GM18505 (cell line): ENCODE measurements at regions not wholly inside any gene's neighbourhood (a gene's known extent, or its start where the extent isn't known, plus 50 kb on each side); places are given as distances from the start of the nearest gene placed in this dataset.

Source experiments
- ATAC-seq: cut with Tn5 transposase; IDR thresholded peaks from one replicate; pipeline ENCODE4 v1.9.1; 2021; ENCODE audit not compliant: unreplicated experiment
- POLR2A ChIP-seq: IDR thresholded peaks from 4 replicates; pipeline ENCODE4 v1.6.1; 2011; ENCODE audit warnings: borderline replicate concordance; ENCODE audit not compliant: insufficient read depth, insufficient read length; ENCODE audit errors: extremely low read depth

DNA sequence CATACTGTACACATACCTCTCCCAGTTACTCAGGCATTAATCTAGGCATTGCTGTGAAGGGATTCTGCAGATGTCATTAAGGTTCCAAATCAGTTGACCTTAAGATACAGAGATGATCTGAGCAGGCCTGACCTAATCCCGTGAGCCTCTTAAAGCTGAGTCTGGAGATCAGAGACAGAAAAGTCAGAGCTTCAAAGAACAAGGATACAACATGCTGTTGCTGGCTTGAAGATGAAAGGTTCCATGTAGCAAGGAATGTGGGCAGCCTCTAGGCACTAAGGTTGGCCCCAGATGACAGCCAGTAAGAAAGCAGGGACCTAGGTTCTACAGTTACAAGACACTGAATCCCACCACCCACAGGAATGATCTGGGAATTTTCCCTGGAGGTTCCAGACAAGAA is 81.1 kb downstream of the MAP1LC3B2 start:
- no peak for TF ChIP-seq POLR2A
- no peak for ATAC-seq

DNA sequence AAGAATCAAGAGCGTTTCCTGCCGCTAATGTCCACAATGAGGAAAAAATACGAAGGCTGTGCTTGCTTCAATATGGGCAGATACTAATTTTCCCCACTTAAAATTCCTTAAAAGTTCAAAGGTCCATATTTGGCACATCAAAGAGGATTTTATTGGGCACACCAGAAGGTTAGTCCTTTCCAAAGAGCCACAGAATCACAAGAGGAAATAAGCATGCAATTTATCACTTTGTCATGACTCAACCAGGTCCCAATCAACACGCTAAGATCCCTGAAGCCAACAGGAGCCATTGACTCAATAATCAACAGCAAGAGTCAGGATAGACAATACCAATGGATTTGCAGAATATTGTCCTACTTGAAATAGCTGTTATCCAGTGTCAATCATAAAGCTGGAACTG is 80.6 kb downstream of the MAP1LC3B2 start:
- ATAC-seq, result no peak
- no peak for TF ChIP-seq POLR2A

DNA sequence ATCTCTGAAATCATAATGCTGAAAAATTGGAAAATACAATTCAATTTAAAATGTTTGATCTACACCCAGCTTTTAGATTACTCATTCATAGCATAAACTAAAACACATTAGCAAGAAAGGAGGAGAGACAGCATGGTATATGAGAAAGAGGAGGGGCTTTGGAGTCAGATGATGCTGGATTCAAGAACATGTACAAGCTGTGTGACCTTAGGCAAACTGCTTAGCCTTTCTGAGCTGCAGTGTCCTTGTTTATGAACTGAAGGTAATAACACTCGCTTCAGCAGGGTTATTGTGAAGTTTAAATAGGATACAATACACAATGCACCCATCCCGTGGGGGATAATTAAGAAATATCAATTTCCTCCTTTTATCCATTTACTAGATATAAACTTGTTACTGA is 79.2 kb downstream of the MAP1LC3B2 start:
- ATAC-seq, result no peak
- no peak for TF ChIP-seq POLR2A

DNA sequence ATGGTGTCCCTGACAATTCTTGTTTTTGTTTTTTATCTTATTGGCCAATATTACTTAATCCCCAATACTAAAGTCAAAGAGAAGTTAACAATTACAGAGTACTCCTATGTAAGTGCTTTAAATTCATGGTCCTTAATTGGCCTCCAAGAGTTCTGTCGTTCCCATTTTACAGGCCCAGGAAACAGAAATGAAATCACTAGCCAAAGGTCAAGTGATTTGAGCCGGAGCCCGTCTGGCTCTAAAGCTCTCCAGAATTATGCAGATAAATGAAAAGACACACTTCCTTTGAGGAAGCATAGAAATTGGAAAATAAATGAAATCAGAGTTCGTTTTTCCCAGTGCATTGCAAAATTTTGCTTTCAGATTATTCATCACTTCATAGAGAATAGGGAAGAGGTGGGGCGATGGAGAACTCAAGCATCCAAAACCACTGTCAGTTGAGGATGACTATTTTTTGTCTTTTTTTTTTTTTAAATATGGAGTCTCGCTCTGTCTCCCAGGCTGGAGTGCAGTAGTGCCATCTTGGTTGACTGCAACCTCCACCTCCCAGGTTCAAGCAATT is 78.5 kb downstream of the MAP1LC3B2 start:
- TF ChIP-seq POLR2A, result no peak

DNA sequence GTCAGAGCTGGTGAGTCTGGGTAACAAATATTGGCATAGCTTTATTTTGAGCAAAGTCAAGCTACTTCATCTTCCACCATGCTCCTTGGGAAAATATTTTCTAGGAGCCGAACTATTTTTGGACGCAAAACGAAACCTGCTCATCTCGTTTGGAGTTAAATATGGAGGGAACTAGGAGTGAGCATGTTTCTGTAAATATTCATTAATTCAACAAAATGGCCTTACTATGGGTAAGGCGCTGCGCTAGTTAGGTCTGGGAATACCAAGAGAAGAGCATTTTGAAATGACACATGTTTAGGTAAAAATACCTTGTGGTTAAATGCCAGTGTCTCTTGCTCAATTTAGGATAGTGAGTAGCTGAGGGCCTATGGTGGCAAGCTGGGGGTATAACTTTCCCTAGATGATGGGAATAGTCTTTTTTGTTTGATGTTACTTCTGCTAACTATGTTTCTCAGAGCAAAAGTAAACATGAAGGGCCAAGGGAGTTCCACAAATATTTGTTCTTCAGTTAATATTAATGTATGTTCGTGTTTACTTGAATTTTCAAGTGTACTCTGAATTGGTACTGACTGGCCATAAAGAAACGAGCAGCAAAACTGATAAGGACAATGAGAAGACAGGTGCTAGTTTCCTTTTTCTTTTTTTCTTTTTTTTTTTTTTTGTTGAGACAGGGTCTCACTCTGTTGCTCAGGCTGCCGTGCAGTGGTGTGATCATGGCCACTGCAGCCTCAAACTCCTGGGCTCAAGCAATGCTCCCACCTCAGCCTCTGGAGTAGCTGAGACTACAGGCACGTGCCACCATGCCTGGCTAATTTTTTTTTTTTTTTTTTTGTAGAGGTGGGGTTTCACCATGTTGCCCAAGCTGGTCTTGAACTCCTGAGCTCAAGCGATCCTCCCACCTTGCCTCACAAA is 77.7 kb downstream of the MAP1LC3B2 start:
- no peak for ATAC-seq
- no peak for TF ChIP-seq POLR2A

More for the DNA sequence above, 78.5 kb downstream of the MAP1LC3B2 start:
- no peak for ATAC-seq

DNA sequence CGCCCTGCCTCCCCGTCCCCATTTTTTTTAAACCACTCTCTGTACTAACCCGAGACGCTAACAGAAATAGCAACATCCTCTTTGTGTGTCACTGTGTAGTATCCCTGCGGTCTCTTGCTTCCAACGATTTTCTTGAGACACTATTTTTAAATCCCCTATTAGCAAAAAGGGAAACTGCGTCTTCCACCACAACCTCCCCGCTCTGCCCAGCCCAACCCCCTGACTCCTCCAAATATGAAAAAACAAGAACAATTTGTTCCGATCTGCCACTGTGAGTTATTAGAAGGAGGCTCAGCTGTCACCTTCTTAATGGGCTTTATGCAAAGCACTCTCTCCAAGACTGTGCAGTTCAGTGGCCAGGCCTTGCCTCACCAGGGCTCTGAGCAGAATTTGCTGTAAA is 76.3 kb downstream of the MAP1LC3B2 start:
- TF ChIP-seq POLR2A, result no peak
- no peak for ATAC-seq

DNA sequence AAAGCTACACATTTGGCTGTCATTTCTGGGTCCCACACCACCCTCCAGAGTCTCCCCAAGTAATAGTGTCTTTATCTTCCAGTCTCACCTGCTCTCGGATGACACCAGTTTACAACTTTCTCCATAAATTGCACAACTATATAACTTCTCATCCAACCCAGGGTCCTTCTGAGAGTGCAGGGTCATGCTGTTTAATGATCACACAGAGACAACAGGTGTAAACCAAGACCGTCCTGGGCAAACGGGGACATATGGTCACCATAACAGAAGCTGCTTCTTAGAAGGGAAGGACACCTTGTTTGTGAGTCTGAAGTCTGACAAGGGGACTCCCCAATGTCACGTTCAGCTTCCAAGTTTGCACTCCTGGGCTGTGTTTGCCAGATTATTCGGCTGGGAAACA is 74.3 kb downstream of the MAP1LC3B2 start:
- no peak for TF ChIP-seq POLR2A
- ATAC-seq, result no peak

DNA sequence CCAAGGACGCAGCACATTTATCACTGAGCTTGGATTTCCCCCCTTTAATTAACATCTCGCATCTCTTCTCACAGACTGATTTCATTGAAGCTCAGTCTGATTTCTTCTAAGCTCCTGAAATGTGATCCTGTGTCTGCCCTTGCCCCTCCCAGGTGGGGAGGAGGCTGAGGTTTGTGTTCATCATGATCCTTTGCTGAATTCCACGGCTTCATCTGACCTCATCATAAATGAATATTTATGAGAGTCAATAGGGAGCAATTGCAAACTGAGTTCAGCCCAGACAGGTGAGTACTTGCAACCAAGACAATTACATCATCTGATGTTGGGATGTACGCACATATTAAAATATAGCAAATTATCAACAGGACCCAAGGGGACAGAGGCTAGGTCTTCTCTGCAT is 72.4 kb downstream of the MAP1LC3B2 start:
- ATAC-seq, result no peak
- TF ChIP-seq POLR2A, result no peak

DNA sequence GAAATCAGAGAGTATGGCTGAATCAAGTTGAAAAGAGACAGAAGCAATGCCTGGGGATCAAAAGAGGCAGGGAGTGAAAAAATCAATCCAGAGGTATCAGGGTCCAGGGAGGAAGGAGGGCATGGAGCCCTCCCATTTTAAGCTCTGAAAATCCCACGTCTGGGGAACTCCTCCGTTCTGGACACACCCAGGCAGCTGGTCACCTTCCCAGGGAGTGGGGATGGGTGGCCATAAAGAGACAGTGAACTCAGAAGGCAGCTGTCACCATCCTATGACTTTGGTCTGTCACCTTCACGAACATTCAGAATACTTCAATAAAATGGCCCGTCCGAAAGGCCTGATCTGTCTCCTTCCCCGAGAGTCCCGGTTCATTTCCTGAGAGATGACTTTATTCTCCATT is 71.6 kb downstream of the MAP1LC3B2 start:
- no peak for TF ChIP-seq POLR2A
- ATAC-seq, result no peak

DNA sequence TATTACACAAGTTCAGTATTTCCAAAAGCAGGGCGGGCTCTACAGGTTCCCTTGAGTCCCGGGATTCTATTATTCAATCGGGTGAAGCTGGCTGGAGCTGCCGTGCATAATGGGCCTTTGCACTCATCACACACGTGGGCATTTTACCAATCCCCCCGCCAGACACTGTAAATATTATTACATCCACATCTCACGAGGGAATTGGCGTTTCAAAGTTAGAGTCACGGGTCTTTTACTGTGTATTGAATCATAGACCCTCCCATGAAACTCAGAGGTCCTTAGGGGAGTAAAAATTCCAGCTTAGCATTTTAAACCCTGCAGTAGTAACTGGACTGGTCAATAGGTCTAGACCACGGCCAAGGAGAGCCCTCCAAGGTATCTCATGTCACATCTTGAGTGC is 70.3 kb downstream of the MAP1LC3B2 start:
- no peak for TF ChIP-seq POLR2A

DNA sequence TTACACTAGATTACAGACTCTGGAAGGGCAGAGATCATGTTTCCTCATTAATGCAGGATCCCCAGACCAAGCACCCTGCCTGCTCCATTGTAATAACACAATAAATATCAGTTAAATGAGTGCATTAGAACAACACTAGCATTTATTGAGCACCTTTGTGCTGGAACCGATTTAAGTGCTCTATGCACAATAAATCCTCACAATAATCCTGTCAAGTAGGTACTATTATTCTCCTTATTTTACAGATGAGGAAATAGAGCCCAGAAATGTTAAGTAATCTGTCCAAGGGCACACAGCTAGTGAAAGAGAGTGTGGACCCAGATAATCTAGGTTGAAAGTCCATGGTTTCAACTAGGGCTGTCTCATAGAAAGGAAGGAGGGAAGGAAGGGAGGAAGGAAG is 69.8 kb downstream of the MAP1LC3B2 start:
- no peak for TF ChIP-seq POLR2A
- ATAC-seq, result no peak

More for the DNA sequence above, 70.3 kb downstream of the MAP1LC3B2 start:
- ATAC-seq, result no peak

DNA sequence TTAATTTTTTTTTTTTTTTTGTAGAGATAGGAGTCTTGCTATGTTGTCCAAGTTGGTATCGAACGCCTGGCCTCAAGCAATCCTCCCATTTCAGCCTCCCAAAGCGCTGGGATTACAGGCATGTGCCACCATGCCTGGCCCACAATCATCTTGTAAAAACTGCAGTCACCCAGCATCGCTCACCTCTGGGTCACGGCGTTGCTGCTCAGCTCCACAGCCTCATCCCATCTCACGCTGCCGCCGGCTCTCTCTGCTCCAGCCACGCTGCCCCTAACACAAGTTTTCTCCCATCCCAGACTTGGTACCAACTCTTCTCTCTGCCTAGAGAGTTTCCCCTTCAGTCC is 69.2 kb downstream of the MAP1LC3B2 start:
- no peak for TF ChIP-seq POLR2A
- ATAC-seq, result no peak
